DMS 273 (cell line): ENCODE measurements at regions not wholly inside any gene's neighbourhood (a gene's known extent, or its start where the extent isn't known, plus 50 kb on each side); places are given as distances from the start of the nearest gene placed in this dataset.
A peak's percentile ranks its signal among the peaks of the same experiment; 100 is the strongest.

Source experiments
- DNase-seq: peaks from one replicate; lab custom pipeline; 2025; ENCODE audit not compliant: unreplicated experiment; lab: John Stamatoyannopoulos, UW

DNA sequence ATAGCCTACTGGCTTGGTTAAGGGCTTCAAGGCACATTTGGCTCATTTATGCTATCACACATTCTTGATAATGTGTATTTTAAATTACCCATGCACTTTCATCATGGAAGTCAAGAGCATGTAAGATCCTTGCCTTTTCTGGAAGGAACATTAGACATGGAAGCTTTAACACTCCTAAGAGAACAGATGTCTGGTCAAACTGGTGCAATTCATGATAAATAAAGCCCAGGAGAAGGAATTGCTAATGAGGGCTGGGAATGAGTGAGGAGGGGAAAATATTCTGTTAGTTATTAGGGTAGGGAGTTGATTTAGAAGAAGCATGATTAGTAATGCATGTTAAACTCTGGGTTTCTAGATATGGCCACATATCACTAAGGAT is 688.6 kb upstream of the CITED2 start:
- DNase-seq: peak; percentile 63

DNA sequence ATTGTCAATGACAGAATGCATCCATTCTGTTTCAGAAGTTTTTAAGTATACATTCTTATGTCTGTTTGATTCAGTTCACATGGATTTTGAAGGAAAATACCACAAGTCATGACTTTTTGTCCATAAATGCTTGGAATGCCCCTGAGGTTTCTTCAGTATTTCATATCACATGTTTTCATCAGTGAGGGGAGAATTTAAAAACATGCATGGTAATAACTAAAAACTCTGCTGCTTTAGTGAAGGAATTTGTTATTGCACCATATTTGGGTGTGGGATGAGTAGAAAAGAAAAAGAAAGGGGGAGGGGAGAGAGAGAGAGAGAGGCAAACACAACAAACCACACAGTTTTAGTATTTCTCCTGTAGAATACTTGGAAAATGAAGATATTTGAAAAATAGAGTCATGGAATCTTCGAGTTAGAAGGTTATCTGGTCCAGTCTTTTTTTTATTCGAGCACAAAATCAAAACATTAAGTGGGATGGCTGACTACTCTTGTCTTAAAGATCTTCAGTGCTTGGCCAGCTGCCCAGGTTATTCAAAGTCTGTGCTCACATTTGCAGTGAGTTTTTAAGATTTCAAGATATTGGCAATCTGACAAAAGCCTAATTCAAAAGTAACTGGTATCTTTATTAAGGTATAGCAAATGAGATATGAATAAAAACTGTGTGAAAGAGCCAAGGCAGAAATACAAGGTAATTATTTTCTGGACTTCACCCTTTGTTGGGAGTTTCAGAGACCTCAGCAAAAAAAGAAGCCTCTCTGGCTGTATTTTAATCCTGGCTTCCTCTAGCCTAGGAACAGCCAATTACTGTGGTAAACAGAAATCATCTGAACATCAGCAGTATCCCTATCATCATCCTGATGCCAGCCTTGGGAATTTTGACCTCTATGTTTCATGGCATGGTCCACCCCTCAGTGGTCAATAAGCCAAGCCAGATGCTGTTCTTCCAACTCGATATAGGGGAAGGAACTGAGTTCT is 687.9 kb upstream of the CITED2 start:
- peak; percentile 77 for DNase-seq

DNA sequence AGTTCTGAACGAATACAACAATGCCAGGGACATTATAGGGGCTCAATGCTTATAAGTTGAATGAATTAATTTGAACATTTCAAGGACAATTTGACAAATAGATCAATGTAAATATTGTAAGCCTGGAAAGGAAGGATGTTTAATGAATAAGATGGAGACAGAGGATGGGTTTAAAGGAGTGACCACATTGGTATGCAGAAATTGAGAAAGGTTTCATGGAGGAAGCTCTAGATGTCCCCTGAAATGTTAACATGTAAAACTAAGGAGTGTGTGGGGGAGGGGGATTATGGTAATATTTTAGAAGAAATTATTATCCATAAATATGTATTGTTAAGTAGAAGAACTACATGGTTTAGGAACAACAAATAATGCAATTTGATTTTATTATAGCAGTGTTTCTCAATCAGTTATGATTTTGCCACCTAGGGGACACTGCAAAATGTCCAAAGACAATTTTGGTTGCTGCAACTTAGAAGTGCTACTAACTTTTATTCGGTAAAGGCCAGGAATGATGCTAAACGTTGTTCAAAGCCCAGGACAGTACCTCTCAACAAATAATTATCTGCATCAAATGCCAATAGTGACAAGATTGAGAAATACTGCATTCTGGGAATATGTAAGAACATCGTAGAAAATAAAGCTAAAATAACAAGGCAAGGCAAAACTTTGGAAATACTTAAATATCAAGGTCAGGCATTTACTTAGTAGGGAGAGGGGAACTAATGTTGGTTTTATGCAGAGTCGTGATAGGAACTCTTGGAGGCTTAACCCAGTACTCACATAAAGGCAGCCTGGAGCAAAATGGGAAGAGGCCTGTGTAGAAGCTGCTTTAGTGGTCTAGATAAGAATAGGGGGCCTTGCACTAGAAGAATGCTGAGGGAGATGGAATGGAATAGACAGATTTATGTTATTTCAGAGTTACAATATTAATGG is 686.9 kb upstream of the CITED2 start:
- no peak for DNase-seq

DNA sequence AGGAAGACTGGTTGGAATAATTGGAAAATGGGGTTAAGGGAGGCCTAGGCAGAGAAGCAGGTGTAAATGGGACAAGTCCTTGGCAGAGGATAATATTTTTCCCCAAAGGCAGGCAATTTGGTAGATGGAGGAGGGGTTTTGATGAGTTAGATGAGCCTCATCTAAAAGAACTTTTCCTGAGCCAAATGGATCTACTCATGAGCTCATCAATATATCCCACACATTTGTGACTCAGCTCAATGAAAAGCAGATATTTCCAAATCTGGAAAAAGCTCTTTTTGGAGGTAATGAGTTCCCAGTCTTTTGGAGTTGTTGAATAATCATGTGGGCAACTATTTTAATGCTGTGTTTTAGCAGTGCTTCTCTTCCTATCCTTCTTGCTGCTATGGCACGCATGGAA is 685.5 kb upstream of the CITED2 start:
- no peak for DNase-seq

DNA sequence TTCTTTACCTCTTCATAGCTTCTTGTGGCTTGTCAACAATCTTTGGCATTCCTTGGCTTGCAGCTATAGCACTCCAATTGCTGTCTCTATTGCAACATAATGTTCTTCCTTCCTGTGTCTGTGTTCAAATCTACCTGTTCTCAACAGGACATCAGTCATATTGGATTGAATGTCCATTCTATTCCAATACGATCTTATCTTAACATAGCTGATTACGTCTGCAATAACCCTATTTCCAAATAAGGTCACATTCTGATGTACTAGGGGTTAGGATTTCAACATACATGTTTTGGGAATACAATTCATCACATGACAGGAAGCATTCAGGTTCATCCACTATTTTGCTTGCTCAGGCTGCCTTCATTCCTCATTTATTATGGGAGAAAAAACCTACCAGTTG is 684.4 kb upstream of the CITED2 start:
- no peak for DNase-seq

DNA sequence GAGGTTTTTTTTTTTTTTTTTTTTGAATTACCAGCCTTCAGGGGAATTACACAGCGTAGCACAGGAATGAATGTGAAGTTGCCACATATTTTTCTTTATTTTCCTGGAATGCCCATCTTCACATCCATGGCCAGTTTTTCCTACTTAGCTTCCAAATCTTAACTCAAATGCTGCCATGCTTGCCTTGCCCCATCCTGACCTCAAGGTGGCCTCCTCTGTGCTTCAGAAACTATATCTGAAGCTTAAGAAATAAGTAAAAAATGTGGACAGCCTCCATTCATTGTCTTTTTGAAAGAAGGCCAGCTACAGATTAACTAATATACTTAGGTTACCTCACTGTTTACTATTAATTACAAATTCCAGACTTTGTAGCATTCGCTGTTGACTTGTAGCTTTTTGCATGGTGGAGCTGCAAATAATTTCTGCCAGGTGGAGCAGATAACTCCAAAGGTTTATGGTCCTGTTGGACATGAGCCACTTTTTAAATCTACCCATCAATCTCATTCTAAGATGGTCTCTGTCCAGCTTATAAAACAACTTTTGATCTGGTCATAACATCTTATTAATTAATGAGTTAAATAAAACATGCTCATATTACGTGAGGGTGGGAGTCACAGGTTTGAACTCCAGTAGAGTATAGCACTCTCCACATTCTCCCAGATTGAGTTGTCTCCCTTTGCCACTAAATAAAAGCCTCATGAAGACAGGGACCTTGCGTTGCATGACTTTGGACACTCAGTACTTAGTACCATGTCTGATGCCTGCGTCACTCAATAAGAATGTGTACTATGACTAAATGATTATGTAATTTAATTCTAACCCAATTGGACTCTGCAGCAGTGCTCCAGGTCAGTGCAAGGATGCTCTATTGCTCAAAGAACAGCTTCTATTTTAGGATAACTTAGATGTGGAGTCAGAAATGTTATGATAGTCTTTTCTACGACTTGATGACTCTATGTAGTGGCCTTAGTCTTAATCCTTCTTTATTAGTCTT is 678.6 kb upstream of the CITED2 start:
- DNase-seq: peak; percentile 66

DNA sequence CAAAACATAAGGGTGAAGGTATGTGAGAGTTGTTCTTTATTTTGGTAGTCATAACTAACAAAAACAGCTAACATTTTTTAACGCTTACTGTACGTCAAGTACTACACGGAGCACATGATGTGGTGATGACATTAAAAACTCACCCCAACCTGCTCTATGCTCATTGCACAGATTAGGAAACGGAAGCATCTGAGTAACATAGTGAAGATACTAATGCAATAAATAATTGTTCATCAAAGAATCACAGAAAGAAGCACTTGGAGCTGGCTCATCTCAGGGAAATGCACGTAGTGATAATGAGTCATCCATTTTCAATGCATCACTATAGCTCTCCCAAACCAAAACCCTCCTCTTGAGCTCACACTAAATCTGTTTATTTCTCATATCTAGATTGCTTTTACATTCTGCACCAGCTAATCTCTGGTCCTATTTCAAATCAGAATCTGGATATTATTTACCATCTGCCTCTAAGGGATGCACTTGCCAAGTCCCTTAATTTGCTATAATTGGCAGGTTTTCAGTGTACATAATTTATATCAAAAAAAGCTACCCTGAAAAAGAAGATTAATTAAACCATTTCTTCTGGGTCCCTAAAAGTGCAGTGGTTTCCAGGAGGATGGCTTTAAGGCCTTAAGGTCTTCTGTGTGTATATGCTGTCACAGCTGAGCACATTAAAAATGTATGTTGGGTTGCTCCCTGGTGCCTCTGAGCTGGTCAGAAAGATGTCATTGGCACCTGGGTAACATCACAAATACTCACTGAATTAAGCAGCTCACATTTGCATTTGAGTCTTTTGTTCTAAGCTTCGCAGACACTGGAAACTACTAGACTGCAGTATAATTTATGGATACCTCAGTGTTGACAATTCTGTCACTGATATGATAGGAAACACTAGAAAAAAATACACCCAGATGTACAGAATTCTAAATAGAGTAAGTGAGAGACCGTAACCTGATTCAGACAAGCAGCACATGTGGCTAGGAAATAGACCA is 677.4 kb upstream of the CITED2 start:
- DNase-seq: peak; percentile 69

DNA sequence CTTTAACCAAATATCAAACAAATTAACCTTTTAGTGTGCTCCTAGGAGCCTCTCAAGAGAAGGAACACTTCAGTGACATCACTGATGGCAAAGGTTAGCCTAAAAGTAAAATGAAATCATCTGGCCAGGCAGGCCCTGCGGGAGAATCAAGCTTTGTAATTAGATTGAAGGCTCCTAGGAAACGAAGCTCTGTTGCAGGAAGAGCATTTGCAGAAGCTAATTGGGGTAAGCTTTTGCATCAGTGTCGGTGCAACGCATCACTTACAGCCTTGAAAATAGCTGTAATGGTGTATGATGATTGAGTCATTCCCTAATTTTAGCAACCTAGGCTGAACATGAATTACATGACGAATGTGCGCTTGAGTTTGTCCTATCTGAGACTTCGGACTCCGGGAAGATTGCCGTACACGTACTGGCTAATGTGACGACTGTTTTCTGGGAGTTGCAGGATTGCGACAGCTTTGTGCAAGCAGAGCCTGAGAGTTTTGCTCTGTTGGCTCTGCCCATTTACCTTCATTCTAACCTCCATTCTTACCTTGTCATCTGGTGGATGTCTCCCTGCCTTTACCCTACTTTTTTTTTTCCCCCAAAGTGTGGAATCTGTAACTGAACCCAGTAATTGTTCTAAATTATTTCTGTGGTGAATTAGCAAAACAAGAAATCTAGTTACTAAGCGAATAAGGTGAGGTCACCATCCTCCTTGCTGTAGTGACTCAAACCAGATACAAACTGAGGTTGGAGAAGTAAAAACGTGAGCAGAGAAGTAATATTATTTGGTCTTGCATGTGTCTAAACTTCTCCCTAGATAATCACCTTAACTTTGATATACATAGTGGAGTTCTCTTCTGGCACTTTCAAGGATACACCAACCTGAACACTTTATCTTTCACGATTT is 675.9 kb upstream of the CITED2 start:
- DNase-seq: peak; percentile 3

DNA sequence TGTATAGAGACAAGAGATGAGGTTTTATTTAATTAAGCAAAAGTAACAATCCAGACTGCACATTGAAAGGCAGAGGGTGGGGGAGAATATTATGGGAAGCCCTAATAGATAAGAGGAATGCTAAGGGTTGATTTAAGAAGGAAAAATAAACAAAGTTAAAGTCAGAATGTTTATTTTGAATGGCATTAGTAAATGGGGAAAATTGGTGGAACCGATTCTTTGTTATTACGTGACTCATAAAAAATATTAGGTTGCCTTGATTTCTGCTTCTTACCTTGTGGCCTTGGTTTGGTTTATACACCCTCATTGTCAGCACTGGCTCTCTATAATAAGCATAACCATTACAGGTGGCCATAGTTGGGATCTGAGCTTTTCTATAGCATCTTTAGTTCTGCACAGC is 674.8 kb upstream of the CITED2 start:
- no peak for DNase-seq

DNA sequence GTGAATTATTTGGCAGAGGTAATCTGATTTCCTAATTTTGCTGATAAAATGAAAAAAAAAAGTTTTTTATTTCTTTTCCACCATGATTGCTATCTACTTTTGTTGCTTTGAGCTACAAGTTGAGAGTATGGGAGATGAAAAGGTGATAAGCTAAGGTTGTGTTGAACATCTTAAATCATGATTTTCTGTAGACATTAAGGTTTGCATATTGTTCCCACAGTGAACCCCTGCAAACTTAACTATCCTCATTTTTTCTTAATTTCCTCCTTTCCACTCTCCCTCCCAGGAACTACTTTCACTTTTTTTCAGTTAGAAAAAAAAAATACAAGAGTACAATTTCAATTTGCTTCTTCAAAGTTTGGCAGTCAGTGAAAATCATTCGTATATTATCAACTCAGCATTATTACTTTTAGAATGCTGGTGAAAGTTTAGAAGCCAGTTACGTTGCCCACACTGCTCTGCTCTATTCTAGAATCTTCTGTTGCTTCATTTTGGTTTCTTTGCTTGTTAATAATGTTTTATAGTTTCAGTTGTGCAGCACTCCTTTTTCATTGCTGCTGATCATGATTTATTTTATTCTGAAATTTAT is 673.8 kb upstream of the CITED2 start:
- no peak for DNase-seq

DNA sequence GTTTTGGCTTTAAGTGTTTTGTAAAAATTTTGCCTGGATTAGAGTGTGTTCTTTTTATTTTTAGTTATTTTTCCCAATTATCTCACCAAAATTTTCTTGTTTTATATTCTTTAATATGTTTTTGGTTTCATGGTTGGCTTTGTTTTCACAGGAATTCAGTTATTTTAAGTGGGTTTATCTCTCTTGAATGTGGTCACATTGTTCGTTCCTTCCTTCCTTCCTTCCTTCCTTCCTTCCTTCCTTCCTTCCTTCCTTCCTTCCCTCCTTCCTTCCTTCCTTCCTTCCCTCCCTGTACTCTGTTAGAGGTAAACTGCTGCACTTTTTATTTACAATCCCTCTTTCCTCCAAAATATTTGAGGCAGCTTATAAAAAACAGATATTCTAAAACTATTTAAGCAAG is 672.9 kb upstream of the CITED2 start:
- DNase-seq: no peak

DNA sequence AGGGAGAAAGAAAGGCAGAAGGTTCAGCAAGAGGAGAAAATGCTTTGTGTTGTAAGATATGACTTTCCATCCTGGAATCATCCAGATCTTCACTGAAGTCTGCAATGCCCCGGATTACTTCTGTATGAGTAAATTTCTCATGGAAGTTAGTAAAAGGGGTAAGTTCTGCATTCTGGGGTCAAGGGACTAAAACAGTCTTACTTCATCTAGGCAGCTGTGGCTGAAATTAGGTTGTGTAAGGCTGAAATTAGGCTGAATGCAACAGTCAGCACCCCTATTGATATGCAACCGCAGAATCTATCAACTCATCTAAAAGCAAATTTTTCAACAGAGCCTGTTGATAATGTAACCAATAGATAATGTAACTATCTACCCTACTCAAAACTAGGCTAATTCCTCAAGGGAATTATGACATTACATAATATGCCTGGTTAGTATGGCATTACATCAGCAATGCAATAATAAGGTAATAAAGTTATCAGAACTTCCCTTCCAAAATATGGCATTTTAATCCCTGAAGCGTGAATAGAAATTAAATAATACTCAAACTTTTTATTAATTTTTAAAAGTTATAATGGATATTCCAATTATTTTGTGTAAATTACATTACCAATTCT is 671.7 kb upstream of the CITED2 start:
- DNase-seq: no peak

DNA sequence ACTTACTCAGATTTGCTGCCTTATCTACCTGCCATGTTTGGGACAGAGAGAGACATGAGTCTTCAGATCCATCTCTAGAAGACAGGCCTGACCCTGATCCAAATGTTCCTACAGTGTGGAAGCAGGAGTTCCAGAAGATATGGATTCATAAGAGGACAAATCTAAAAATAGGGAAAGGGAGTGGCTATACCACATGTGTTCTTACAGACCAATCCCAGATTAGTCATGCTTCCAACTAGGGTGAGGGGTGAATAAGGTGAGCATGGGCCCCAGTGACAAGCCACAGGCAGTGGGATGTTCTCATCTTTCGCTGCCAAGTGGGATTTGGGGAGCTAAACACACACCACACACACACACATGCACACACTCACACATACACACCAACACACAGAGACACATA is 670.7 kb upstream of the CITED2 start:
- no peak for DNase-seq

DNA sequence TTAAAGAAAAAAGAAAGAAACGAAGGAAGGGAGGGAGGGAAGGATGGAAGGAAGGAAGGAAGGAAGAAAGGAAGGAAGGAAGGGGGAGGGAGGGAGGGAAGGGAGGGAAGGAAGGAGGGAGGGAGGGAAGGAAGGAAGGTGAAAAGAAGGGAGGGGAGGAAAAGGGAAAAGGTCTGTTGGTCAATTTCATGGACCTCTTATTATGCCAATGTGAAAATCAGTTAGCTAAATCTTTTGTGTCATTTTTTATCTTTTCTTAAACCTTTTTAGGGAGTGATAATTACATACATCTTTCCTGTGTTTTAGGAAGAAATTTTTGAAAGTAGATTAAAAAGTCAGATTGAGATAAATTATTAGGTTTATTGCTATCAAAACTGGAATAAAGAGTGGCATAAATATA is 670.2 kb upstream of the CITED2 start:
- DNase-seq: no peak

DNA sequence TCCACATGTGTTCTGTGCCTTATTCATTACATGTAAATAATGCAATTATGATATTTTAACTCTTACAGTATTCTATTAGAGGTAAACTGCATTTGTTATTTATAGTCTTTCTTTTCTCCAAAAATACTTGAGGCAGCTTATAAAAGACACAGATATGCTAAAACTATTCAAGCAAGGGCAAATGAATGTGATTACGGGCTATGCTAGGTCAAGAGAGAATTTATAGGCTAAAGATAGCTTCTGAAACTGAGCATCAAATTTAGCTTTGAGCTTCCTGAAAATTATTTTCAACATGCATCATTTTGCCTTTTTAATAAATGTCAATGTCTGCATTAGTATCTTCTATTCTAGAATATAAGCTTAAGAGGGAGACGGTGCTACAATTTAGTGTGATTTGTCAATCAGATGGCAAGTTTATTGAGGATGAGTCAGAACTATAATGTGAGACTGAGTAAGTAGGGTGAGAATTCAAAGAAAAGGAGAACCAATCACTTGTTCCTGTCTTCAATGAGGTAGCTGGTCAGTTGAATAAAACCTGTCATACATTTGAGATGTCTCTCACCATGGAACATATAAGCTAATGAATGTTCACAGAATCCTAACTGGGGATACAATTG is 669.4 kb upstream of the CITED2 start:
- DNase-seq: no peak

DNA sequence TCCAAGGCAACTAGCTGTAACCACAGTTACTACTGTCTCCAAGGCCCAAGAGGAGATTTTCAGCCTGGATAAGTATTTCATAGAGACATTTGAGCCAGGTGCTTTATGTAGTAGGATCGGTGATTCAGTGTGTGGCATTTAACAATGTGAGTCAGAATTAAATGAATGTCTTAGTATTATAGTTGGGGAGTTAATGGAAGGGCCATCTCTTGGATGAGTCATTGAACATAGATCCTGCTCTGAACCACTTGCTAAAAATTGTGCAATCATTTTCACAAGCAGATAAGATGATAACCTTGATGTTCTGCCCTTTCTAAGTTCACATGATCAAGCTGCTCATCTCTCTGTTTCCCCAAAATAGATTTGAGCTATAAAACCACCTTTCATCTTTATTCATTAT is 668.9 kb upstream of the CITED2 start:
- peak; percentile 19 for DNase-seq
